ENCODE measurements at regions not wholly inside any gene's neighbourhood (a gene's known extent, or its start where the extent isn't known, plus 50 kb on each side); places are given as distances from the start of the nearest gene placed in this dataset.

- TF ChIP-seq CTCF (IDR thresholded peaks at IDR 0.05; ENCODE audit: insufficient read depth, low read depth, low read length) (no peak), EZH2 (IDR thresholded peaks at IDR 0.05; ENCODE audit: insufficient read depth, low read length) (no peak)
Measured at GRCh38 chr6:21451546-21452013, 142.0 kb upstream of the SOX4 start.

All from astrocyte (in vitro differentiated cells and primary cell).